Hippocampal formation (tissue), 2 donors: ENCODE measurements at regions not wholly inside any gene's neighbourhood (a gene's known extent, or its start where the extent isn't known, plus 50 kb on each side); places are given as distances from the start of the nearest gene placed in this dataset.
"Not testable (repeated sequence)": the region's sequence is repeated elsewhere in the genome, so short reads cannot be mapped to it uniquely, and the experiment has no call there.

Experiments used
- DNase-seq, 2 donors: peaks; one replicate each; lab custom pipeline; 2025; lab: John Stamatoyannopoulos, UW

- DNase-seq: not testable (repeated sequence)
Observed at GRCh38 chr6:67767046-67767822, 867.8 kb upstream of the ADGRB3 start.

GRCh38 chr6:67766057-67766456, 869.0 kb upstream of the ADGRB3 start:
- no peak for DNase-seq

GRCh38 chr6:67759001-67759400, 876.1 kb upstream of the ADGRB3 start:
- DNase-seq: no peak

GRCh38 chr6:67757465-67758033, 877.5 kb upstream of the ADGRB3 start:
- DNase-seq: no peak

- no peak for DNase-seq
Observed at GRCh38 chr6:67748521-67748920, 886.6 kb upstream of the ADGRB3 start.

- DNase-seq: no peak
Observed at GRCh38 chr6:67736816-67737215, 898.3 kb upstream of the ADGRB3 start.

- no peak for DNase-seq
Observed at GRCh38 chr6:67736161-67736560, 898.9 kb upstream of the ADGRB3 start.

- DNase-seq: no peak
Observed at GRCh38 chr6:67735623-67736022, 899.5 kb upstream of the ADGRB3 start.

- no peak for DNase-seq
Observed at GRCh38 chr6:67722861-67723261, 912.2 kb upstream of the ADGRB3 start.

GRCh38 chr6:67717281-67717680, 917.8 kb upstream of the ADGRB3 start:
- no peak for DNase-seq

- no peak for DNase-seq
Observed at GRCh38 chr6:67706388-67706787, 928.7 kb upstream of the ADGRB3 start.

- DNase-seq: no peak
Observed at GRCh38 chr6:67698534-67698933, 936.5 kb upstream of the ADGRB3 start.

- DNase-seq: no peak
Observed at GRCh38 chr6:67694127-67694526, 941.0 kb upstream of the ADGRB3 start.

GRCh38 chr6:67689329-67689728, 945.8 kb upstream of the ADGRB3 start:
- no peak for DNase-seq

GRCh38 chr6:67687396-67687795, 947.7 kb upstream of the ADGRB3 start:
- DNase-seq: no peak

GRCh38 chr6:67686225-67686624, 948.9 kb upstream of the ADGRB3 start:
- not testable (repeated sequence) for DNase-seq

- DNase-seq: no peak
Observed at GRCh38 chr6:67683960-67684359, 951.1 kb upstream of the ADGRB3 start.

GRCh38 chr6:67680297-67680932, 954.7 kb upstream of the ADGRB3 start:
- no peak for DNase-seq

GRCh38 chr6:67679566-67680296, 955.4 kb upstream of the ADGRB3 start:
- DNase-seq: no peak

- DNase-seq: no peak
Observed at GRCh38 chr6:67676892-67677291, 958.2 kb upstream of the ADGRB3 start.

- no peak for DNase-seq
Observed at GRCh38 chr6:67667637-67668422, 967.3 kb upstream of the ADGRB3 start.
